HG02798 (cell line): ENCODE measurements at regions not wholly inside any gene's neighbourhood (a gene's known extent, or its start where the extent isn't known, plus 50 kb on each side); places are given as distances from the start of the nearest gene placed in this dataset.

Experiments used
- ATAC-seq: cut with Tn5 transposase; IDR thresholded peaks from one replicate; pipeline ENCODE4 v1.9.1; 2021; ENCODE audit warnings: mild to moderate bottlenecking; ENCODE audit not compliant: unreplicated experiment, poor library complexity

DNA sequence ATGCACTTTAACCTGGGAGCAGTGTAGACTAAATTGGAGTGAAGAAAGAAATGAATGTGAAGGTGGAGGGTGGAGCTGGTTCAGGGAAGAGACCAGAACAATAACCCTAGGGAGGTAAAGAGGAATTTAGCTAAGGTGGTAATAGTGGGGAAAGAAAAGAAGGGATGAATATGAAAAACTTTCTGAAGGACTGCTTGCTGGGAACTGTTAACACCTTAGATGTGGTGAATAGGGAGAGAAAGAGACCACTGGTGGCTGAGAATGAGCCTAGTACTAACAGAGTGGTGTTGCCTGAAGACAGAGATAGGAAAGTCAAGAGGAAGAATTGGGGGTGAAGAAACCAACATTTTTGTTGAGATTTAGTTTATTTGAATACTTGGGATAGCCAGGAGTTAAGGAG is 78.4 kb upstream of the HS3ST5 start:
- ATAC-seq = no peak

DNA sequence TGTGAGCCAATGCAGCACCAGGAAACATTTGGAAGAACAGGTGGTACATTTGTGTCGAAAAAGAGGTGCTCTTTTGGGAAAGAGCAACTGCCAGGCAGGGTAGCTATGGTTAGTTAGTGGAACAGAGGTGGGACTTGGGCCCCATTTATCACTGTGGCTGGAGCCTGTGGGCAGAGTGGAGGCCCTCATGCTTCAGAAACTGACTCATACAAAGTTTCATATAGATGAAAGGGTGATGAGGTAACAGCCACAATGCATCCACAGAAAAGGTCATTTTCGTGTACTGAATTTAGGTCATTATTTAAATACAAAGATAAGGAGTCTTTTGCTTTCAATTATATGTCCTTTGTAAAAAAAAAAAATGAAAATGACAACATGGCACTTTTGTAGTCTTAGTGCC is 76.4 kb upstream of the HS3ST5 start:
- peak; percentile 97 for ATAC-seq

DNA sequence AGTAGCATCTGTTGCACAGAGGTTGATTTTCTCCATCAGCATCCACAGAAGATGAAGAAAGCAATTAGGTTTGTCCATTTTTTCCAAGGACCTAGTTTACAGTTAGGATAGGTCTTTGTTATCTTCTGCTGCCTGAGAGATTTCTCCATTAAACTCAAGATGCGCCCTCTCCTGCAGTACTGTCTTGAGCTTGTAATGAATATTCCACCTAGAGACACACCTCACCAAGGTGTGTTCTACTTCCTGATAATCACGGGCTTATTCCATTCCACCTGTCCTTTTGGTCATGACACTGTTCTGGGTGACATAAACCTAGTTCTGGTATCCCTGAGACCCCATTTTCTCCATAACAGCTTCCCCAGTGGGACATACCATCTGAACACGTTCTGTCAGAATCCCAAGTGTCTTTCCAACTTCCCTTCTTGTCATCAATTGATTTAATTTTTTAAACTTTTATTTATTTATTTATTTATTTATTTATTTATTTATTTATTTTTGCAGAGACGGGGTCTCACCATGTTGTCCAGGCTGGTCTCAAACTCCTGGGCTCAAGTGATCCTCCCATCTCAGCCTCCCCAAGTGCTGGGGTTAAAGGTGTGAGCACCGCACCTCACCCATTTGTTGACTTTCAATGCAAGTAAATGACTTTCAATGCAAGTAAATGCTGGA is 75.6 kb upstream of the HS3ST5 start:
- no peak for ATAC-seq

DNA sequence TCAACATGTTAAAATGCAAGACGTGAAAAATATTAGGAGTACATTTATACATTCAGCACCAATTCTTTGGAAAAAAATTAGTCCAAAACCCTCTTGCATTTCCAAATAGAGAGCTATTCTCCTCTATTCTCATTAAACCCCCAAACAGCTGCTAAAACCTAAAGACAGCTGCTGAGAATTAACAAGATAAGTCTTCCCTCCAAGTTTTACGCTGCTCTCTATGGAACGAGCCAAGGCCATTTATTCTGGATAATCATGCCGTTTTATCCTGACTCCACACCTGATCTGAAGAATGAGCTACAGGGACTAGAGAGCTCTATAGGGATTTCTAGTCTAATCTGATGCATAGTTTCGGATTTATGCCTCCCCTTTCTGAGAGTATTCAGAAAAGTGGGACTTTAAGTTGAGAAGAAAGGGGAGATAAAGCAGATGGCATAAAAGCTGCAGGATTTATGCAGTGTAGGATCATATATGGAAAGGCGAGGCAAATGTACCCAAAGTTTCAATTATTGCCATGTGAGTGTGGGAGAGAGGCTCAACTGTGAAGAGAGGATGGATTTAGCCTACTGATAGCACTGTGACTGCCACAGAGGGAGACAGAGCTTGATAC is 64.7 kb upstream of the HS3ST5 start:
- no peak for ATAC-seq

DNA sequence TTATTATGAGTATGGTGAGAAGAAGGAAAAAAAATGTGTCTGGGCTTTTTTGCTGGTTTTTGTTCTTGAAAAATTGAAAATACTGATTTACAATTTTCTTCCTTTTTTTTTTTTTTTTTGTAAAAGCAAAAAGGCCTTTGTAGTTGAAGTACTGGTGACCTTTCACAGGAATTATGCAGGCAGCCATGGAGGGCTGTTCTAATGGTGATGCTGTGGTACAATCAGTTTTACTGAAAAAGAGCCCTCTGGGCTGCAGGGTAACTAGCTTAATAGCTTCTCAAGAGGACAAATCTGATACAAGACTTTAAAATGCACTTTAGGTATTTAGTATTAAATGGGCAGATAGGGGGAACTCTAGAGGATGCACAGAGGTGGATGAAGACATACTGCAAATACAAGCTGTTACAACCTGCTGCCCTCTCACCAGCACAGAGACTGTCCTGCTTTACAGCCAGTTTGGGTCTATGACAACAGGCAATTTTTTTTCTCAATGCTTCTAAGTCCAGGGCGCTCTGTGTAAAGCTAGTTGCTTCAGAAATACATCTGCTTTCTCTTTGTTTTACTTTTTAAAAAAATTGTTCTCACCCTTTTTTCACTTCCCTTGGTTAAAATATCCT is 61.6 kb upstream of the HS3ST5 start:
- no peak for ATAC-seq

DNA sequence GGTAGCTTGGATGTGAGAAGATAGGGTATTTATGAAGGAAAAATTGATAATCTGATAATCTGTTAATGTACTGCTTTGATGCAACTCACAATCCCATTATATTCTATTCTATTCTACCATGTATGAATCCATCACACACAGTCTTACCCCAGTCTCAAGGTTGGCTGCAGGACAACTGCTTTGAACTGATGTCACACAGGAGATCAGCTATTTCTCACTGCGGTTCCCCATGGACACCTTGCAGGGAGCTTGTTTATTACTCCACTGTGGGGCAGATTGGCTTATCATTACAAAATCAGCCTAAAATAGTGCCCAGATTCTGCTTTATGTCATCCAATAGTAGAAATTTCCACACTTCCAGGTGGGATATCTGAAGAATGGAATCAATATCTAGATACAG is 61.0 kb upstream of the HS3ST5 start:
- ATAC-seq = no peak

DNA sequence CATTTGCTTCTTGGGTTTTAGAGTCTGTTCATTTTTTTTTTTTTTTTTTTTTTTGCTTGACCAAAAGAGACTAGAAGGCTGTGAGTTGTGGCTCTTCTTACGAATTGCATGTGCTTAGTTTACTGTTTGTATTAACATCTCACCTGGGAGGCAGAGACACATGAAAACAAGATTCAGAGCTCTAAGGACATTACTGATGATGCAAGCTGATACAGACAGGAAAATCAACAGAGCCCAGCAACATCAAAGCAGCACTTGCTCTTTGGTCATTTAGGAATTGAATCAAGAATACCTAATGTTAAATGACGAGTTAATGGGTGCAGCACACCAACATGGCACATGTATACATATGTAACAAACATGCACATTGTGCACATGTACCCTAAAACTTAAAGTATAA is 55.7 kb upstream of the HS3ST5 start:
- no peak for ATAC-seq
